ENCODE measurements at regions not wholly inside any gene's neighbourhood (a gene's known extent, or its start where the extent isn't known, plus 50 kb on each side); places are given as distances from the start of the nearest gene placed in this dataset.

GRCh38 chr3:106403371-106404145 is 534.7 kb upstream of the CBLB start:
- Histone ChIP-seq H3K9me3 (no peaks in the 10 kb centered on the region), H3K27ac (no peak overlapping the region), H3K4me1 (no peaks in the 10 kb centered on the region), H3K4me3 (no peak overlapping the region), H3K27me3 (no peaks in the 10 kb centered on the region), H3K36me3 (no peaks in the 10 kb centered on the region)
- TF ChIP-seq CTCF (IDR thresholded peaks at IDR 0.05) (no peak), POLR2A (IDR thresholded peaks at IDR 0.05) (no peak)
- no peak for DNase-seq
- intact Hi-C loops (cut with DNase I; ENCODE audit: low total_unique reads): no loop called here

GRCh38 chr3:106413683-106414082 is 544.9 kb upstream of the CBLB start:
- TF ChIP-seq CTCF (IDR thresholded peaks at IDR 0.05) (no peak), POLR2A (IDR thresholded peaks at IDR 0.05) (no peak)
- no peaks in the 10 kb centered on the region for H3K36me3 ChIP-seq
- no peak overlapping the region for H3K4me3 ChIP-seq
- no peaks in the 10 kb centered on the region for H3K4me1 ChIP-seq
- H3K9me3 ChIP-seq: no peaks in the 10 kb centered on the region
- no peaks in the 10 kb centered on the region for H3K27me3 ChIP-seq
- H3K27ac ChIP-seq: no peak overlapping the region
- intact Hi-C loops (cut with DNase I; ENCODE audit: low total_unique reads): no loop called here
- no peak for DNase-seq

GRCh38 chr3:106420628-106421027 is 551.8 kb upstream of the CBLB start:
- Histone ChIP-seq H3K27me3 (no peaks in the 10 kb centered on the region), H3K9me3 (no peaks in the 10 kb centered on the region)

GRCh38 chr3:106421426-106421825 is 552.6 kb upstream of the CBLB start:
- Histone ChIP-seq H3K36me3 (no peaks in the 10 kb centered on the region), H3K27me3 (no peaks in the 10 kb centered on the region), H3K4me1 (peaks cover 0 to 4% of the 10 kb centered on the region in 2 donors), H3K4me3 (no peak overlapping the region), H3K27ac (no peak overlapping the region), H3K9me3 (no peaks in the 10 kb centered on the region)
- intact Hi-C loops (cut with DNase I; ENCODE audit: low total_unique reads): no loop called here
- DNase-seq: no peak
- no peak for TF ChIP-seq CTCF (IDR thresholded peaks at IDR 0.05)
- no peak for TF ChIP-seq POLR2A (IDR thresholded peaks at IDR 0.05)

More at GRCh38 chr3:106420628-106421027, 551.8 kb upstream of the CBLB start:
- H3K4me3 ChIP-seq: no peak overlapping the region
- H3K27ac ChIP-seq: no peak overlapping the region
- peaks cover 0 to 4% of the 10 kb centered on the region in 2 donors for H3K4me1 ChIP-seq
- intact Hi-C loops (cut with DNase I; ENCODE audit: low total_unique reads): no loop called here
- H3K36me3 ChIP-seq: no peaks in the 10 kb centered on the region
- TF ChIP-seq CTCF (IDR thresholded peaks at IDR 0.05) (no peak), POLR2A (IDR thresholded peaks at IDR 0.05) (no peak)
- no peak for DNase-seq

- intact Hi-C loops (cut with DNase I; ENCODE audit: low total_unique reads): no loop called here
- no peak overlapping the region for H3K27ac ChIP-seq
- no peak for DNase-seq
These were observed 553.1 kb upstream of the CBLB start for GRCh38 chr3:106421909-106422308.

More at GRCh38 chr3:106421909-106422308, 553.1 kb upstream of the CBLB start:
- H3K27me3 ChIP-seq: no peaks in the 10 kb centered on the region
- H3K4me1 ChIP-seq: peaks cover 0 to 4% of the 10 kb centered on the region in 2 donors
- TF ChIP-seq CTCF (IDR thresholded peaks at IDR 0.05): no peak
- no peak for TF ChIP-seq POLR2A (IDR thresholded peaks at IDR 0.05)
- no peak overlapping the region for H3K4me3 ChIP-seq
- H3K36me3 ChIP-seq: no peaks in the 10 kb centered on the region
- no peaks in the 10 kb centered on the region for H3K9me3 ChIP-seq

All from uterus (tissue), 3 donors.